GM12892 (cell line): ENCODE measurements at regions not wholly inside any gene's neighbourhood (a gene's known extent, or its start where the extent isn't known, plus 50 kb on each side); places are given as distances from the start of the nearest gene placed in this dataset.

Experiments used
- POLR2A ChIP-seq: IDR thresholded peaks from 2 replicates; pipeline ENCODE4 v1.6.1; 2011; ENCODE audit warnings: low read depth, low read length, control low read depth
- TAF1 ChIP-seq: IDR thresholded peaks from 2 replicates; pipeline ENCODE4 v1.6.1; 2011; ENCODE audit warnings: low read depth, mild to moderate bottlenecking, control low read depth, low read length, borderline replicate concordance

- TF ChIP-seq POLR2A (no peak), TAF1 (no peak)
These were observed 87.3 kb upstream of the HDAC4 start for GRCh38 chr2:239488125-239488524.
